GM12892 (cell line): ENCODE measurements at regions not wholly inside any gene's neighbourhood (a gene's known extent, or its start where the extent isn't known, plus 50 kb on each side); places are given as distances from the start of the nearest gene placed in this dataset.

Experiments
- POLR2A ChIP-seq: IDR thresholded peaks from 2 replicates; pipeline ENCODE4 v1.6.1; 2011; ENCODE audit warnings: low read depth, low read length, control low read depth
- POLR2AphosphoS5 ChIP-seq: IDR thresholded peaks from 2 replicates; pipeline ENCODE4 v1.6.1; 2011; ENCODE audit warnings: low read depth, low read length, control low read depth
- TAF1 ChIP-seq: IDR thresholded peaks from 2 replicates; pipeline ENCODE4 v1.6.1; 2011; ENCODE audit warnings: low read depth, mild to moderate bottlenecking, control low read depth, low read length, borderline replicate concordance

DNA sequence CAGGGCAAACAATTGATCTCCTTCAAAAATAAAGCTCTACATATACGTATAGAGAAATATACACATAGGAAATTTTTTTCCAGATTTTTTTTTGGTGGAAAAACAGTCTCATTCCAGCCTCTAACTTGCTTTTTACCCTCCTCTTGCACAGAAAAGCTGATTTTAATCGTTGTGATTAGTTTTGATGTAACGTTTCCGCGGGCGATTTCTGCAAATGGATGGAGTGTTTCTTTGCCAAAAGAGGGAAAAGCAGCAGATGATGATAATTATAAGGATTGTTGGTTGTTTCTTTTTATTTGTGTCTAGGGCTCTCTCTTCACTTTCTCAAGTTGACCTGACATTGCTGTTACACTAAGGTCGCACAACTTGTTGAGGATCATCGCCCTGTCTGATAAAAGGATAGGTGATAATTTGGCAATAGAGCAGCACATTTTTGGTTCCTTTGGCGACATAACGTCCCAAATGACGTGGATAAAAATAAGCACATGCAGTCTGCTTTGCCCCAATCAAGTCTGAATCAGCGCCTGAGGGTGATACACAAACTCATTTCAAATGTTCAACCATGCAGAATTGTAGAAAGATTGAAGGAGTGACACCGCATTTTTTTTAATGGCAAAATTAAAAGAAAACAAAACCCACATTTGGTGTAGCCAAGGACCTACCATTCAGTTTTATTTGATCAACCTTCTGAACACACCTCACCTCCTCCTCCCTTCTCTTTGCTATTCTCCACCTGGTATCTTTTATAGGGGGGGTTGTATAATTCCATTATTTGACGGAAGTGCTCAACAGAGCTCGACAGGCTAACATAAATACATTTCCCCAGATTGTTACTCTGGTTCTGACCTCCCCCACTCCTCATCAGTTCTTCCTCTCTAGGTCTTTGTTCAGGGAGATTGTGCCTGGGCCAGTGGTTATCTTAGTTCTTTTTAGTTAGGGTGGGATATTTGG, 109.6 kb upstream of the KCTD1 start:
- TF ChIP-seq POLR2A (no peak), TAF1 (no peak), POLR2AphosphoS5 (no peak)
